ENCODE measurements at regions not wholly inside any gene's neighbourhood (a gene's known extent, or its start where the extent isn't known, plus 50 kb on each side); places are given as distances from the start of the nearest gene placed in this dataset.

DNA sequence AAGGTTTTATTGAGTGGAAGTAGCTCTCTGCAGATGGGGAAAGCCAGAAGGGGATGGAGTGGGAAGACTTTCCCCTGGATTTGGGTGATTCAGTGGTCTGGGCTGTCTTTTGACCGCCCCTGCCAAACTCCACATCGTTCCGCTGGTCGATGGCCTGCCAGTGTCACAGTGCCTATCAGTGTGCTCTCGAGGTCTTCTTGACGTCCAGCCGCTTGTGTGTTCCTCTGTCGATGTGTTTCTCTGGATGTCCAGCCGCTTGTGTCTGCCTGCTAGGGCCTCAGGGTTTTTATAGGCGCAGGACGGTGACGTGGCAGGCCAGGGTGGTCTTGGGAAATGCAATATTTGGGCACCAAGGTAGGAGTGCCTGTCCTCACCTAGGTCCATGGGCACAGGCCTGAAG lies 1371.4 kb upstream of the PIK3C3 start:
- TF ChIP-seq CTCF (IDR thresholded peaks at IDR 0.05; ENCODE audit: low read depth, low read length) (no peak), POLR2A (IDR thresholded peaks at IDR 0.05; ENCODE audit: extremely low read depth, insufficient read length) (no peak), MYC (IDR thresholded peaks at IDR 0.05; ENCODE audit: low read depth, low read length) (no peak)
- TF ChIP-seq, protein P1, sequence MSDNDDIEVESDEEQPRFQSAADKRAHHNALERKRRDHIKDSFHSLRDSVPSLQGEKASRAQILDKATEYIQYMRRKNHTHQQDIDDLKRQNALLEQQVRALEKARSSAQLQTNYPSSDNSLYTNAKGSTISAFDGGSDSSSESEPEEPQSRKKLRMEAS (IDR thresholded peaks at IDR 0.05; ENCODE audit: low read depth, low read length): no peak
